ENCODE measurements at regions not wholly inside any gene's neighbourhood (a gene's known extent, or its start where the extent isn't known, plus 50 kb on each side); places are given as distances from the start of the nearest gene placed in this dataset.
A peak's percentile ranks its signal among the peaks of the same experiment; 100 is the strongest.

DNA sequence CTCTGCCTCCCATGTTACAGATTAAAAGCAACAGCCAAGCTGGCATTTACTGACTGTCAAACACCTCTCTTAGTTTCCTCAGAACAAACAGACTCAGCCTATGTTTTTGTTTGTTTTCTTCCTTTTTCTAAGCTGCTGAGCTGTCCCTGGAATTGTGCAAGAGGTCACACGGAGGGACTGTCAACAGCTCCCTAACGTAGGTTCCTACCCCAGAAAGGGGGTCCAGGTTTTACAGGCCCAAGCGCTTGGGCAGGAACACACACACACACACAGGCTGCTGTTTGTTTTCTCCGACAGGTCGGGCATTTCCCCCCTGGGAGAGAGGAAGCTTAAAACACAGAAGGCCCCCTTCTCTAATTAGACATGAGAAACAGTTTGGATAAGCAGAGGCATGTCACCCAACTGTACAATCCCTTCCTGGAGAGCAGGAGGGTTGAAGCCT lies 739.6 kb upstream of the TBX3 start:
- peak; percentile 25 for DNase-seq (ENCODE audit: low spot score)

GRCh38 chr12:115422845-115423545 lies 739.0 kb upstream of the TBX3 start:
- no peak for DNase-seq (ENCODE audit: low spot score)

DNA sequence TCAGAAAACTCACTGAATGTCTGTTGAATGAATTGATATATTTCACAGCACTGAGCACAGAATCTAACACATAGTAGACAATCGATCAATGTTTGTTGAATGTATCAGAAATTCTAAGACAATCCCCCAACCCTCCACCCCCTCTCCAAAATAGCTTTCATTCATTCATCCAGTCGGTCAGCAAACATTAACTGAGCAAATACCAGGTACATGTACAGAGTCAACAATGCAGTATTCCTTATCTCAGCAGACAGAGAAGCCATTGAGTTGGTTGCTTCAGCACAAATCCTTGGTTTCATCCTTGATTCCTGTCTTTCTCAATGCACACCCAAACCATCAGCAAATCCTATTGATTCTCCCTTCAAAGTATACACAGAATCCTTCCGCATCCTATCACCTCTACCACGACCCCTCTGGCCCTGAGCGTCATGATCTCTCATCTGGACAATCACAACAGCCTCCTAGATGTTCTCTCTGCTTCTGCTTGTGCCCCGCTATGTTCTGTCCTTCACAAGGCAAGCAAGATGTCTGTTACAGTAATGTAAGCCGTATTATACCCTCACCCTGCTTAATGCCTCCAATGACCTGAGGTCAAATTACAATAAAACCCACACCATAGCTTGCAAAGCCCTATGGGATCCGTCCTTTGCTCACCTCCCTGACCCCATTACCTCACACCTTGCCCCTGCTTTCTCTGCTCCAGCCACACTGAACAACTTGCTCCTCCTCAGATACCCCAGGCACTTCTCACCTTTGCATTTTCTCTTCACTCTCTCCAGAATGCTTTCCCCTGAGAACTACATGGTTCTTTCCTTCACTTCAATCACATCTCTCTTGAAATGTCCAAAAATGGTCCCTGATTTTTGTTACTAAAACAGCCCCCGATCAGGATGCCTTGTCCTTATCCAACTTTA lies 738.1 kb upstream of the TBX3 start:
- peak; percentile 14 for DNase-seq (ENCODE audit: low spot score)

- no peak for DNase-seq (ENCODE audit: low spot score)
Observed at GRCh38 chr12:115421350-115421749, 737.4 kb upstream of the TBX3 start.

GRCh38 chr12:115419145-115419646 lies 735.2 kb upstream of the TBX3 start:
- no peak for DNase-seq (ENCODE audit: low spot score)

DNA sequence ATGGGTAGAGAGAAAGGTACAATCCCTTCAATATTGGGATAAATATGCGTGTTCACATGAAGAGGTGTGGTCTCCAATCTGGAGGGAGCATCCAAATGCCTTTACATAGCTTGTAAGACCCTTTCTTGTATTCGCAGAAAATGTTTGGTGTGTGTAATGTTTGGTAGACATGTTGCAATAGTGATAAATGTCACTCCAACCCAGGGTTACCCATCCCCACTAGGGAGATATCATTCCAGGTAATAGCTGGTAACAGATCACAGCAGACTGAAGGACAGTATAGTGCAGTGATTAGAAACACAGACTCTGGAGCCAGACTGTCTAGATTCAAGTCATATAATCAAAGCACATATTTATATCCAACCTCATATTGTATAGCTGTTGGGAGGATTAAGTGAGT lies 733.6 kb upstream of the TBX3 start:
- DNase-seq (ENCODE audit: low spot score), result no peak

- DNase-seq (ENCODE audit: low spot score), result no peak
Observed at GRCh38 chr12:115416869-115417268, 732.9 kb upstream of the TBX3 start.

DNA sequence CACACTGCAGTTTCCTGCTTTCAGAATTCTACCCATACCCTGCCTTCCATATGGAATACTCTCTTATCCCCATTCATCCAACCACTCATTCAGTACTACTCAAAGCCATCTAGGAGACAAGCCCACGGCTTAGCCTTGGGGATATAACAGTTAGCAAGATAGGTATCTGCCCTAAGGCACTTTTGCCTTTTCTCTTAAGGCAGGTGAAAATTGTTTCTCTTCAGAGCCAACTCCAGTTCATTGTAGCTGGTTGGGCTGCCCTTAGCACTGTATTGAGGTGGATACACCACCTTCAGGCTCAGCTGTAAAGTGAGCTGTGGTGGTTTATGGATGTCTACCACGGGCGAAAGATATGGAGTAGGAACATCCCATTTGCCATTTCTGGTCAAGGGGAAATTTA lies 729.7 kb upstream of the TBX3 start:
- no peak for DNase-seq (ENCODE audit: low spot score)

GRCh38 chr12:115412831-115413230 lies 728.9 kb upstream of the TBX3 start:
- no peak for DNase-seq (ENCODE audit: low spot score)

DNA sequence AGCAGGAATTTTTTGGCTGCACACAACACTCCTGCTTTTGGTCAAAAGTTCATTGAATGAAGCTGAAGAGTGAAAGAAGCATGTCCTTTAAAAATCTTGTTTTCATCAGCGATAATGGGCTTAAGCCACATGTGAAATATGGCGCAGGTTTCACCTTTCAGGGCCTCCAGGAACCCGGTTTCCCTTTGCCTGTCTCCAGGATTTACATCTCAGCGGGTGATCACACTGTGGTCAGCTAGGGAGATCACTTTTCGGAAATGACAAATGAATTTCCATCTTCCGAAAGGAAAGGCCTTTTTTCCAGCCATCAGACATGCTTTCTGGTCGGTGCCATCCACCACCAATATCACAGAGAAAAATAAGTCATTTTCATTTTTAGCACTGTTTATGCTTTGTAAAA lies 727.1 kb upstream of the TBX3 start:
- no peak for DNase-seq (ENCODE audit: low spot score)

DNA sequence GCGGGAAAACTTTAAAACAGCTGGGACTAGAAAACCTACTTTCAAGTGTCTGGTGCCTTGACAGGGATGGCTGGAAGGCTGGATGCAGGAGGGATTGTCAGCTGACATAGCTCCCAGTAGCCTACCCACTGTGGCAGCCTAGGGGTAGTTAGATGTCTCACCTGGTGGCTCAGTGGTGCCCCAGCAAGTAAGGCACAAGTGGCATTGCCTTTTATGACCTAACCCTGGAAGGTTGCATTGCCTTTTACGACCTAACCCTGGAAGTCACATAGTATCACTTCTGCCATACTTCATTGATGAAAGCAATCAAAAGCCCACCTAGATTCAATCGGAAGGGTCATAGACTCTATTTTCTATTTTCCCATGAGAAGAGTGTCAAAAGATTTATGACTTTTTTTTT lies 724.7 kb upstream of the TBX3 start:
- no peak for DNase-seq (ENCODE audit: low spot score)

- no peak for DNase-seq (ENCODE audit: low spot score)
Observed at GRCh38 chr12:115407723-115408122, 723.7 kb upstream of the TBX3 start.

DNA sequence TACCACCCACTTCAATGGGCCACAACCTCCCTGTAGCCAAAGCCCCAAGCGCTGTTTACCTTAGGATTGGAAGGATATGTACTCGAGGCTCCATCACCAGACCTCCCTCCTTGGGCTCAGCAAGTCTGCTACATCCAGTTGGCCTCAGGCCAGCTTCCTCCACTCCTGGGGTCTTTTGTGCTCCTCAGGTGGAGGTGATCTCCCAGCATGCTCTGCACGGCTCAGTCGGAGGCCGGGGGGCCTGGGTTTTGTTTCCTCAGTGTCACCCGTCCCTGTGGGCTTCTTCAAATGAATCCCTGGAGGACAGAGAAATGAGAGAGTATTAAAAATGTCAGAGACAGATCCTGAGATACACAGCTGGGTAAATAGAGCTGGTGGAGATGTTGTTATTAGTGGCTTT lies 723.1 kb upstream of the TBX3 start:
- no peak for DNase-seq (ENCODE audit: low spot score)

DNA sequence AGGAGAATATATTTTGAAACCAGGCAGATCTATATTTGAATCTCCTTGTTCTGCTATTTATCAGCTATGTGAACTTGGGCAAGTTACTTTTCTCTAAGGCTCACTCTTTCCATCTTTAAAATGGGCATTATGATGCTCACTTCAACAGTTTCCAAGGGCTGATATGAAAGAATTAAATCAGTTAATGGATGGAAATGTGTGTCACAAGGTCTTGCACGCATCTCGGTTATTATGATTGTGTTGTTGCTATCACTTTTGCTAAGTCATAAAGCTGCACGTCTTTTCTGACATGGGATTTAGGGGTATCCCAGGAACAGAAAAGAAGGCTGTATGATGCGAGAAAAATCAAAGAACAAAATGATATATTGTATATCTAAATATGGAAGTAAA lies 721.5 kb upstream of the TBX3 start:
- no peak for DNase-seq (ENCODE audit: low spot score)

- no peak for DNase-seq (ENCODE audit: low spot score)
Observed at GRCh38 chr12:115404761-115405470, 720.9 kb upstream of the TBX3 start.

- DNase-seq (ENCODE audit: low spot score), result no peak
Observed at GRCh38 chr12:115403689-115404088, 719.7 kb upstream of the TBX3 start.

DNA sequence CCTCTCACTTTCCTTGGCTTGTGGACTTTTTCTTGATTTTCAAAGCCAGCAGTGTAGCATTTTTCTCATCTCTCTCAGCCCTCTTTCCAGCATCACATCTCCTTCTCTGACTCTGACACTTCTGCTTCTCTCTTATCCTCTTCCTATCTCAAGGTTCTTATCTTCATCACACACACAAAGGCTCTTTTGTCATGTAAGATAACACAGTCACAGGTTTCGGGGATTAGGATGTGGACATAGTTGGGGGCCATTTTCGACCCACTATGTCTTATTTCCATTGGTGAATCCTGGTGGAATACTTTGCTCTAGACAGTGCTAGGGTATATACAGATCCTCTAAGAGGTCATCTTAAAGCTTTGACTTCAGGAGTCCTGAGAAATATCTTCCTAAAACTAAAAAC lies 719.3 kb upstream of the TBX3 start:
- DNase-seq (ENCODE audit: low spot score), result no peak

- no peak for DNase-seq (ENCODE audit: low spot score)
Observed at GRCh38 chr12:115402443-115403180, 718.6 kb upstream of the TBX3 start.

- DNase-seq (ENCODE audit: low spot score), result no peak
Observed at GRCh38 chr12:115401761-115402160, 717.8 kb upstream of the TBX3 start.

DNA sequence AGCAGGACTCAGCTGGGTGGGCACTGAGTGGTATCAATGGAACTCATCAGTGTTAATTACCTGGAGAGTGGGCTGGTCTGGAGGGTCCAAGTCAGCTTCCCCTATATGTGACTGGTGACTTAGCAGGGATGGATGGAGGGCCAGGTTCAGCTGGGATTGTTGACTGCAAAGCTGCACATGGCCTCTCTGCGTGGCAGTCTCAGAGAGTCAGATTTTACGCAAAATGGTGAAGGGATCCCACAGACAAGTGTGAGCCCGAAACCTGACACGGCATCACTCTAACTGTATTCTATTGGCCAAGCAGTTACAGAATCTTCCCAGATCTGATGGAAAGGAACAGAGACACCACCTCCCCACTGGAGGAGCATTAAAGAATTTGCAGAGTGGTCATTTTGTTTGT lies 716.0 kb upstream of the TBX3 start:
- no peak for DNase-seq (ENCODE audit: low spot score)

GRCh38 chr12:115398311-115398781 lies 714.4 kb upstream of the TBX3 start:
- DNase-seq (ENCODE audit: low spot score), result peak; percentile 41

- DNase-seq (ENCODE audit: low spot score), result no peak
Observed at GRCh38 chr12:115396567-115396966, 712.6 kb upstream of the TBX3 start.
